ENCODE measurements at regions not wholly inside any gene's neighbourhood (a gene's known extent, or its start where the extent isn't known, plus 50 kb on each side); places are given as distances from the start of the nearest gene placed in this dataset.

- TF ChIP-seq, protein P1, sequence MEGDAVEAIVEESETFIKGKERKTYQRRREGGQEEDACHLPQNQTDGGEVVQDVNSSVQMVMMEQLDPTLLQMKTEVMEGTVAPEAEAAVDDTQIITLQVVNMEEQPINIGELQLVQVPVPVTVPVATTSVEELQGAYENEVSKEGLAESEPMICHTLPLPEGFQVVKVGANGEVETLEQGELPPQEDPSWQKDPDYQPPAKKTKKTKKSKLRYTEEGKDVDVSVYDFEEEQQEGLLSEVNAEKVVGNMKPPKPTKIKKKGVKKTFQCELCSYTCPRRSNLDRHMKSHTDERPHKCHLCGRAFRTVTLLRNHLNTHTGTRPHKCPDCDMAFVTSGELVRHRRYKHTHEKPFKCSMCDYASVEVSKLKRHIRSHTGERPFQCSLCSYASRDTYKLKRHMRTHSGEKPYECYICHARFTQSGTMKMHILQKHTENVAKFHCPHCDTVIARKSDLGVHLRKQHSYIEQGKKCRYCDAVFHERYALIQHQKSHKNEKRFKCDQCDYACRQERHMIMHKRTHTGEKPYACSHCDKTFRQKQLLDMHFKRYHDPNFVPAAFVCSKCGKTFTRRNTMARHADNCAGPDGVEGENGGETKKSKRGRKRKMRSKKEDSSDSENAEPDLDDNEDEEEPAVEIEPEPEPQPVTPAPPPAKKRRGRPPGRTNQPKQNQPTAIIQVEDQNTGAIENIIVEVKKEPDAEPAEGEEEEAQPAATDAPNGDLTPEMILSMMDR (IDR thresholded peaks at IDR 0.05): no peak
Measured at GRCh38 chr5:23884405-23885031, 377.1 kb downstream of the PRDM9 start.

DNA sequence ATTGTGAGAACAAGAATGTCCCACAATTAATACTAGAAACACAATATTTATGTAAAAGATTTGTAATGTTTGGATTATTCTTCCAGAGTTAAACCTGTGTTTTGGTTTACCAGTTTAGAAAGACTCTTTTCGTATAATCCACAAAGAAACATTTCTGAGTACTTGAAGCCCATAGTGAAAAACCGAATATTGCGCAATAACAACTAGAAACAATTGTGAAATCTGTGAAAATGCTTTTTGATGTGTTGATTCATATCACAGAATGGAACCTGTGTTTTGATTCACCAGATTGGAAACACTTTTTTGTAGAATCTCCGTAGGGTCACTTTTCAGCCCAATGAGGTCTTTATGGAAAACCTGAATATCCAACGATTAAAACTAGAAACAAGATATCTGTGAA lies 386.2 kb downstream of the PRDM9 start:
- TF ChIP-seq, protein P1 (IDR thresholded peaks at IDR 0.05): no peak

DNA sequence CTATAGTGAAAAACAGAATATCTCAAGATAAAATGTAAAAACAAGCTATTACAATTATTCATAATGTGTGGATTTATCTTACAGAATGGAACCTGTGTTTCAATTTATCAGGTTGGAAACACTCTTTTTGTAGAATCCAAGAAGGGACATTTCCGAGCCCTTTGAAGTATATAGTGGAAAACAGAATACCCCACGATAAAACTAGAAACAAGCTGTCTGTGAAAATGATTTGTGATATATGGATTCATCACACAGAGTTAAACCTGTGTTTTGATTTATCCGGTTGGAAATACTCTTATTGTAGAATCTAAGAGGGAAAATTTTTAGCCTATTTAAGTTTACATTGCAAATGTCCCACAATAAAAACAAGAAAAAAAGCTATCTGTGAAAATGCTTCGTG lies 388.2 kb downstream of the PRDM9 start:
- TF ChIP-seq, protein P1 (IDR thresholded peaks at IDR 0.05): no peak

GRCh38 chr5:23930985-23931384 lies 423.6 kb downstream of the PRDM9 start:
- TF ChIP-seq, protein P1 (IDR thresholded peaks at IDR 0.05): no peak

- TF ChIP-seq, protein P1 (IDR thresholded peaks at IDR 0.05): no peak
Measured at GRCh38 chr5:23963449-23963848, 456.0 kb downstream of the PRDM9 start.

- TF ChIP-seq, protein P1 (IDR thresholded peaks at IDR 0.05): no peak
Measured at GRCh38 chr5:23977365-23977764, 470.0 kb downstream of the PRDM9 start.

DNA sequence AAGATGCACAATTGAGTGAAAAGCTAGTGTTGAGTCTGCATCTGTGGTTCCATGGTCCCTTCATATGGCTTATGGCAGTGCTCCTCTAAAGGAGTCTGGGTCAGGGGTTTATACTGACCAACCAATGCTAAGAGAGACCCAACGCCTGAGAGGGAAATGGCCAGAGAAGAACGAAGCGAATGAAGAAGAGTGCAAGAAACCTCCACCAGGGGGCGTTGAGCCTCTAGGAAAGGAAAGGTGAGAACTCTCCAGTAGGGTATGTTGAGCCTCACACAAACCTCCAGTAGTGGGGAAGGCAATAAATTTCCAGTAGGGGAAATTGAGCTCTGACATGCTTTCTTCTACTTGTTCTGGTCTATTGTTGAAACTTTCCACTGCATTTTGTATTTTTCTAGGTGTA lies 470.6 kb downstream of the PRDM9 start:
- TF ChIP-seq, protein P1 (IDR thresholded peaks at IDR 0.05): peak; percentile 33; the same call in 1 of the 2 replicates

DNA sequence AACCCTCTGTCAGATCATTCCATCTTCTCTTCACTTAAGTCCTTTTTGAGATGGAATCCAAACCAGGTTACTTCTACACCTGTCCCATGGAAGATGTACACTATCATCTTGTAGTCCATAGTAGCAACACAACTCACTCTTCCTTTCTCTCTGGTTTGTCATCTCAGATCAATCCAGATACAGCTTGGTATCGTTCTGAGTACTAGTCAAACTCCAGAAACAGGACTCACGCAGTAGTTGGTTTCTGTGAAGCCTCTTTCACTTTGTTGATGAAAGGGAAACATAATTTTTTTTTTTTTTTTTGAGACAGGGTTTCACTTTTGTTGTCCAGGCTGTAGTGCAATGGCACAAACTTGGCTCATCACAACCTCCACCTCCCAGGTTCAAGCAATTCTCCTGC lies 484.0 kb downstream of the PRDM9 start:
- TF ChIP-seq, protein P1 (IDR thresholded peaks at IDR 0.05): no peak

Measured in LNCAP (cell line).